NCI-H1092 (cell line): ENCODE measurements at regions not wholly inside any gene's neighbourhood (a gene's known extent, or its start where the extent isn't known, plus 50 kb on each side); places are given as distances from the start of the nearest gene placed in this dataset.
"Not testable (repeated sequence)": the region's sequence is repeated elsewhere in the genome, so short reads cannot be mapped to it uniquely, and the experiment has no call there.

Experiments
- DNase-seq: peaks from one replicate; lab custom pipeline; 2025; lab: John Stamatoyannopoulos, UW

GRCh38 chr2:129820908-129821307 lies 158.6 kb upstream of the RAB6C start:
- no peak for DNase-seq

- no peak for DNase-seq
Measured at GRCh38 chr2:129821445-129821844, 158.0 kb upstream of the RAB6C start.

GRCh38 chr2:129823044-129823443 lies 156.4 kb upstream of the RAB6C start:
- DNase-seq, result no peak

DNA sequence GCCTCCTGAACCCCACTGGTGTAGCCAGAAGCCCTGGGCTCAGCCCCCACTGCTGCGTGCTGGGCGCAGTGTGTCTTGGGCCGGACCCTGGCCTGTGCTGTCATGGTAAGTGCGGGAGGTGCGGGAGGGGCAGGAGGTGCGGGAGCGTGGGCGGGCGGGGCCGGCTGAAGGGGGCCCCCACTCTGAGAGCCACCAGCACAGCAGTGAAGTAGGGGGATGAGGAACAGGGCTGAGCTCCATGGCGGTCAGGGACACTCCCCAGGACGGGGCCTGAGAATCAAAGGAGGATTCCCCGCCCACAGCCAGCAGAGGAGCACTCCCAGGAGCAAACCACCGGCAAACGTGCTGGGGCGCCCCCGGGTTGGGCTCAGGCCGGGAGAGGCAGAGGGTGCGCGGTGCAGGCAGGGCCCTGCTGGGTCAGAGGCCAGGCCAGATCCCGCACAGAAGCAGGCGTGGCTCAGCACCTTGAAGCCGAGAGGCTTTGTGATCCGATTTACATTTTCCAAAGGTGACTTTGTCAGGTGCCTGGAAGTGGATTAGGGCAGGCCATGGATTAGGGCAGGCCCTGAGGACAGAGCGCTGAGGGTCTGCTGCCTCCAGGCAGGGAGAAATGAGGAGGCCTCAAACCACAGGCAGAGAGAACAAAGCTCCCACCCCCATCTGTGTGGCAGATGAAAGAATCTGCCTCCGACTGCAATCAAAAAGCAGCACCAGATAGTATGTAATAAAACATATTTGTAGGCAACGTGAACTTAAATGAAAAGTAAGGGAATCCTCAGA lies 152.0 kb upstream of the RAB6C start:
- DNase-seq, result no peak

DNA sequence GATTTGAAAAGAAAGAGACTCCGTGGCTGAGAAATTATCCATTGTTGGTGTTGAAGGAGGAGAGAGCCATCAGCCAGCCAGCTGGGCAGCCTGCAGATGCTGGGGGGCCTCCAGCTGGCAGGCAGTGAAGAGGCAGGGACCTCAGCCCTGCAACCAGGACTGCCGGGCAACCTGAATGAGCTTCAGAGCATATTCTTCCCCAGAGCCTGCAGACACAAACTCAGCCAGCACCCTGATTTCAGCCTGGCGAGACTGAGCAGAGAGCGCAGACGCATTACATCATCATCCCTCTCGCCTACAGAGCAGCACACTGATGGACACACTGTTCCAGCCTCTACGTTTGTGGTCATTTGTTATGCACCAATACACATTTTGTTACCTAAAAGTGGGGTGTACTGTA lies 150.7 kb upstream of the RAB6C start:
- DNase-seq, result no peak

GRCh38 chr2:129829588-129829987 lies 149.9 kb upstream of the RAB6C start:
- no peak for DNase-seq

GRCh38 chr2:129831018-129831417 lies 148.4 kb upstream of the RAB6C start:
- no peak for DNase-seq

DNA sequence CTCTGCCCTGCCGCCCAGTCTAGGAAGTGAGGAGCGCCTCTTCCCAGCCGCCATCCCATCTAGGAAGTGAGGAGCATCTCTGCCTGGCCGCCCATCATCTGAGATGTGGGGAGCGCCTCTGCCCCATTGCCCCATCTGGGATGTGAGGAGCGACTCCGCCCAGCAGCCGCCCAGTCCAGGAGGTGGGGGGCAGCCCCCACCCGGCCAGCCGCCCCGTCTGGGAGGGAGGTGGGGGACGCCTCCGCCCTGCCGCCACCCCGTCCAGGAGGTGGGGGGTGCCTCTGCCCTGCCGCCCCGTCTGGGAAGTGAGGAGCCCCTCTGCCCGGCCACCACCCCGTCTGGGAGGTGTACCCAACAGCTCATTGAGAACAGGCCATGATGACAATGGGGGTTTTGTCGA lies 146.0 kb upstream of the RAB6C start:
- DNase-seq, result not testable (repeated sequence)

GRCh38 chr2:129847043-129847442 lies 132.4 kb upstream of the RAB6C start:
- DNase-seq, result no peak

DNA sequence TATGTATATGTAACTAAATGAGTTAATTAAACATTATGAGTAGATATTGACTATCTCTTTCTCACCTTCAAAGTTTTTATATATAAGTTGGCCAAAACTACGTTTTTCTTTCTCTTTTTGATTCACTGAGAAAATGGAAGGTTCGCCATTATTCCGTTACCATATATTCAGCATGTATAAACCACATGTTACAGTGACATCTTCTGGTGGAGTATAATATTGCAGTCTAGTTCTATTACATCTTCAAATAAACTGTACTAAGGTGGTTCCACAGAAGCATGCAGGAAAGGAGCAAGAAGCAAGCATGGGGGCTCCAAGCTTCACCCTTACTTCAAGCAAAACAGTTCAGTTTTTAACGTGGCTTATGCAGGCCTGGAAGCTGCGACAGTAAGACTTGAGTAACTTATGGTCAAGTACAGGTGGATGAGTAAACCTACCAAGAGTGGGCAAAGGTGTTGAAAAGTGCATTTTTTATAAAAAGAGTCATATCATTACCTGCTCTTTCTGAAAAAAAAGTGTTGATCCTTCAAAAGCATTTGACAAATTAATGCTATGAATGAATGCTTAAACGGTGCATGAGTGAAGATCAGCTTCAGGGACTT lies 129.8 kb upstream of the RAB6C start:
- peak; percentile 58 for DNase-seq

DNA sequence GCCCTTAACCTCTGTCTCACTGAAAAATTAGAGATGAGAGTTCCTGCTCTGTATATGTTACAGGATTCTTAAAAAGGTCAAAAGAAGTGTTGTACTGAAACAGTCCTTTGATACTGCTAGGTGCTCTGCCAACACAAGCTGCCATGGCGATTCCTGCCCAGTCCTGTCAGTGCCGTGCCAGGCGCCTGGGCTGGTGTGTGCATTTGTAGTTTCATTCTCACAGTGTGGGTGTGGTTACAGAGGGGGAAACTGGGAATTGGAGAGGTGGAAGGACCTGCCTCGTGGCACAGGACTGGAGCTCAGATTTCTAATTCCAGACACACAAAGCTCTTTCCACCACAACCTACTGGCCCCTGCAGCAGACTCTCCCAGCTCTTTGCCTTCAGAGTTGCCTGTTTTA lies 122.3 kb upstream of the RAB6C start:
- DNase-seq, result no peak

GRCh38 chr2:129859175-129859574 lies 120.3 kb upstream of the RAB6C start:
- no peak for DNase-seq

DNA sequence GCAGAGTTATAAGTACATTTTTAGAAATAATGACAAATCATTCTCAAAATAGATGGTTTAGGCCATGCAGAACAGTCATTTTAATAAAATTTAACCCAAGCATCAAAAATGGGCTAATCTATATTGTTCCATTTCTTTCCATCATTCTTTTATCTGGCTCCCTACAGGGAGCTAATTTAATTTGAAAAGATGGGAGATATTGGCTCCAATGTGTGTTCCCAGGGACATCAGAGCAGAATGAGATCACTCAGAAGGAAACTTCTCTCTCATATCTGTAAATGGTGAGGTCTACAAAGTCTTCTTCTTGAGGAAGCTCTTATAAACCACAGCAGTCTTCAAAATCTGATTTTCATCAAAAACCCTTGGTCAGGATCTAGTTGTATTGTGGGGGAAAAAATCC lies 119.4 kb upstream of the RAB6C start:
- no peak for DNase-seq

GRCh38 chr2:129861666-129862288 lies 117.7 kb upstream of the RAB6C start:
- DNase-seq, result no peak

- no peak for DNase-seq
Measured at GRCh38 chr2:129862668-129863067, 116.8 kb upstream of the RAB6C start.

GRCh38 chr2:129863350-129863749 lies 116.1 kb upstream of the RAB6C start:
- DNase-seq, result no peak

- DNase-seq, result no peak
Measured at GRCh38 chr2:129864719-129865118, 114.7 kb upstream of the RAB6C start.

DNA sequence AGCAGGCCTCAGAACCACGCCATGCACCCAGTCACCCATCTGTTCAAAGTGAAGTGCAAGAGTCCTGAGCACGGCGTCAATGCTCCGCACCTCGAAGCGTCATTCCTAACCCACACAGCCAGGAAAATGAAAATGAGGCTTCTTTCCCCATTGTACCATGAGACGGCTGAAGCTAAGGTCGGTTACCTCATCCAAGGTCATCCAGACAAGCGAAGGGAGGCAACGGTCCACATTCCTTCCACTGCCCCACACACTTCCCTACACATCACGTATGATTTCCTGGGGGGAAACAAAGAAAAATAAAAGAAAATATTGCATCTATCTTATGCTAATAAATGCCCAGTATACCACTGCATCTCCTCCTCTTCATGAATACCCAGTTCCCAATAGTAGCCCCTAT lies 113.5 kb upstream of the RAB6C start:
- DNase-seq, result no peak

DNA sequence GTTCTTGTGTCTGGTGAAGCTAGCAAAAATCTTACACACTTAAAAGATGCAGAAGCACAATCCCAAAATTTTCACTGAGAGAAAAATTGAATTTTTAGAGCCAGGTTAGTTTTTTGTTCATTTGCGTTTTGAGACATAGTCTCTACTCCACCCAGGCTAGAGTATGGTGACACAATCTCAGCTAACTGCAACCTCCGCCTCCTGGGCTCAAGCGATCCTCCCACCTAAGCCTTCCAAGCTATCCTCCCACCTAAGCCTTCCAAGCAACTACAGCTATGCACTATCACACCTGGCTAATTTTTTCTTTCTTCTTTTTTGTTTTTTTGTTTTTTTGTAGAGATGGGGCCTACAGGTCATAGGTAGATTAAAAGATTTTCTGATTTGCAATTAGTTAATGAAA lies 113.1 kb upstream of the RAB6C start:
- no peak for DNase-seq

DNA sequence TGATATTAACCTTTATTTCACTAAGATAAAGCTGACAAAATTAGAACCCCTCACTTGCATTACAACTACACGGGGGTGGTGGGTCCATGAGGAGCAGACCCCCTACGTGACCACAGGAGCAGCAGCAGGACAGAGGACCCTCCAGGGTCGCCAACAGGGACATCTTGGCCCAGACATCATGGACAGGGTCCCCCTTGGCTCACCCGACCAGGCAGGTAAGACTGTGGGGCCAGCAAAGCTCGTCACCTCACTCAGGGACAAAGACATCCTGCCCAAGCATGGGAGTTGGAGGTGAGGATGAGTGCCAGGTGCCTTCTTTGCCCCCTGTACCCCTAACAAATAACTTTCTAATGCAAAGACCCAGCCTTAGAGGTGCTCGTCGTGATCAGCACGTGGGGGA lies 111.3 kb upstream of the RAB6C start:
- no peak for DNase-seq

GRCh38 chr2:129870685-129871241 lies 108.7 kb upstream of the RAB6C start:
- DNase-seq, result no peak

GRCh38 chr2:129872446-129872845 lies 107.0 kb upstream of the RAB6C start:
- DNase-seq, result no peak

DNA sequence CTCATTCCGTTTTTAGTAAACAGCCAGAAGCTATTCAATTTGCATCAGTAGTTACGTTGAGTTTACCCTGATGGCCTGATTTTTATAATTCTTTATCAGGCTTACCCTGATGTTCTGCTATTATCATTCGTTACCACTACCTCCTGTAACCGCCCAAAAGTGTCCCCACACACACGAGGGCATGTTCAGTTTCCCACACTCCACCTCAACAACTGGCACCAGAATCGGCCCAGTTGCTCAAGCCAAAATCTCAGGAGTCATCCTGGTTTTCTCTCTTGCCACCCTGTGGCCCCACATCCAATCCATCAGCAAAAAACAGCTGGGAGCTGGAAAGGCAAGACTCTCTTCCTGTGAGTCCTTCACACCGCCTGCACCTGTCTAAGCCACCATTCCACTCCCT lies 102.9 kb upstream of the RAB6C start:
- DNase-seq, result no peak
